ENCODE measurements at regions not wholly inside any gene's neighbourhood (a gene's known extent, or its start where the extent isn't known, plus 50 kb on each side); places are given as distances from the start of the nearest gene placed in this dataset.
A peak's percentile ranks its signal among the peaks of the same experiment; 100 is the strongest.

- intact Hi-C loops (cut with DNase I), result loop anchor here (10.0 kb wide), 1 partner anchor 62 kb away; no protein-coding TSS in a partner anchor
- peak; percentile 15 for DNase-seq
- WGBS, 2 donors, result 56 to 74% methylated on average over 6 of the region's 6 CpGs
- Histone ChIP-seq H3K9me3 (no peaks in the 10 kb centered on the region), H3K36me3 (no peaks in the 10 kb centered on the region), H3K27me3 (no peaks in the 10 kb centered on the region), H3K27ac (no peak overlapping the region), H3K4me3 (no peak overlapping the region), H3K4me1 (no peaks in the 10 kb centered on the region)
- TF ChIP-seq CTCF (IDR thresholded peaks at IDR 0.05) (no peak), POLR2A (IDR thresholded peaks at IDR 0.05) (no peak), EP300 (IDR thresholded peaks at IDR 0.05) (no peak)
Observed at GRCh38 chr22:47586946-47587345, 824.5 kb downstream of the TBC1D22A start.

- H3K27ac ChIP-seq, result no peak overlapping the region
Observed at GRCh38 chr22:47586038-47586437, 823.6 kb downstream of the TBC1D22A start.

GRCh38 chr22:47583959-47584562 is 821.6 kb downstream of the TBC1D22A start:
- Histone ChIP-seq H3K36me3 (no peaks in the 10 kb centered on the region), H3K4me3 (no peak overlapping the region), H3K4me1 (peaks cover 0 to 8% (median 4%) of the 10 kb centered on the region in 4 donors), H3K27me3 (no peaks in the 10 kb centered on the region), H3K9me3 (no peaks in the 10 kb centered on the region), H3K27ac (no peak overlapping the region)
- WGBS, 2 donors, result 66 to 82% methylated on average over 2 of the region's 2 CpGs
- intact Hi-C loops (cut with DNase I), result loop anchor here (10.0 kb wide), 1 partner anchor 59 kb away; no protein-coding TSS in a partner anchor
- TF ChIP-seq CTCF (IDR thresholded peaks at IDR 0.05), result no peak
- no peak for TF ChIP-seq EP300 (IDR thresholded peaks at IDR 0.05)
- no peak for TF ChIP-seq POLR2AphosphoS5 (IDR thresholded peaks at IDR 0.05)
- no peak for TF ChIP-seq POLR2A (IDR thresholded peaks at IDR 0.05)
- DNase-seq, result no peak

More at GRCh38 chr22:47586038-47586437, 823.6 kb downstream of the TBC1D22A start:
- no peaks in the 10 kb centered on the region for H3K9me3 ChIP-seq
- intact Hi-C loops (cut with DNase I), result loop anchor here (10.0 kb wide), 1 partner anchor 61 kb away; no protein-coding TSS in a partner anchor
- 85 to 90% methylated on average over 3 of the region's 3 CpGs for WGBS, 2 donors
- H3K4me1 ChIP-seq, result no peaks in the 10 kb centered on the region
- peak; percentile 11 for DNase-seq
- no peaks in the 10 kb centered on the region for H3K27me3 ChIP-seq
- H3K36me3 ChIP-seq, result no peaks in the 10 kb centered on the region
- TF ChIP-seq EP300 (IDR thresholded peaks at IDR 0.05) (no peak), POLR2AphosphoS5 (IDR thresholded peaks at IDR 0.05) (no peak)
- no peak overlapping the region for H3K4me3 ChIP-seq

GRCh38 chr22:47582067-47582466 is 819.6 kb downstream of the TBC1D22A start:
- H3K27me3 ChIP-seq, result no peaks in the 10 kb centered on the region
- H3K36me3 ChIP-seq, result no peaks in the 10 kb centered on the region
- 56 to 77% methylated on average over 1 of the region's 1 CpG for WGBS, 2 donors
- intact Hi-C loops (cut with DNase I), result loop anchor here (10.0 kb wide), 1 partner anchor 57 kb away; no protein-coding TSS in a partner anchor
- no peak for TF ChIP-seq POLR2AphosphoS5 (IDR thresholded peaks at IDR 0.05)
- H3K4me3 ChIP-seq, result no peak overlapping the region
- DNase-seq, result no peak
- no peak overlapping the region for H3K27ac ChIP-seq
- peaks cover 0 to 8% (median 4%) of the 10 kb centered on the region in 4 donors for H3K4me1 ChIP-seq
- no peaks in the 10 kb centered on the region for H3K9me3 ChIP-seq

DNA sequence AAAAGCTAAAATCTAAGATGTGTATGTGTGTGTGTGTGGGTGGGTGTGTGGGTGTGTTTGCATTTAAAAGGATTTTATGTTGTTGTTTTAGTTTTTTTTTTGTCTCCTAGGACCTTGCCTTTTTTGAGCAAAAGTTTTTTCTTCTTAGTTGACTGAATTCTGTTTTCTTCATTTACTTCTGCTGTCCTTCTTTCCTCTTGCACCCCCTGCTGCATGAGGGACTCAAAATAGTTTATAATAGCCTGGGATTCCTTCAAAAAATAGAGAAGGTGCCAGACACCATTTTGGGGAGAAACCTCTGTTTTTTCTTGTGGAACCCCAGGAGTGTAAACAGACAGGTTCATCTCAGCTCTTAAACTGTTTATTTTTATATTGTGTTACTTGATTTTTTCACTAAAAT is 817.7 kb downstream of the TBC1D22A start:
- H3K4me1 ChIP-seq, result peaks cover 0 to 8% (median 4%) of the 10 kb centered on the region in 4 donors
- H3K4me3 ChIP-seq, result no peak overlapping the region
- no peaks in the 10 kb centered on the region for H3K27me3 ChIP-seq
- no peak for DNase-seq
- no peaks in the 10 kb centered on the region for H3K9me3 ChIP-seq
- H3K36me3 ChIP-seq, result no peaks in the 10 kb centered on the region
- H3K27ac ChIP-seq, result no peak overlapping the region
- TF ChIP-seq EP300 (IDR thresholded peaks at IDR 0.05) (no peak), POLR2AphosphoS5 (IDR thresholded peaks at IDR 0.05) (no peak), CTCF (IDR thresholded peaks at IDR 0.05) (no peak), POLR2A (IDR thresholded peaks at IDR 0.05) (no peak)
- intact Hi-C loops (cut with DNase I), result loop anchor here (10.0 kb wide), 1 partner anchor 55 kb away; no protein-coding TSS in a partner anchor

- DNase-seq, result no peak
- Histone ChIP-seq H3K27me3 (no peaks in the 10 kb centered on the region), H3K36me3 (no peaks in the 10 kb centered on the region), H3K27ac (no peak overlapping the region), H3K4me1 (peaks cover 0 to 8% (median 4%) of the 10 kb centered on the region in 4 donors), H3K4me3 (no peak overlapping the region), H3K9me3 (no peaks in the 10 kb centered on the region)
- TF ChIP-seq EP300 (IDR thresholded peaks at IDR 0.05), result no peak
- no peak for TF ChIP-seq POLR2A (IDR thresholded peaks at IDR 0.05)
- TF ChIP-seq CTCF (IDR thresholded peaks at IDR 0.05), result no peak
- TF ChIP-seq POLR2AphosphoS5 (IDR thresholded peaks at IDR 0.05), result no peak
- intact Hi-C loops (cut with DNase I), result no loop called here
- 80 to 82% methylated on average over 3 of the region's 3 CpGs for WGBS, 2 donors
Observed at GRCh38 chr22:47576908-47577307, 814.5 kb downstream of the TBC1D22A start.
